ENCODE measurements at regions not wholly inside any gene's neighbourhood (a gene's known extent, or its start where the extent isn't known, plus 50 kb on each side); places are given as distances from the start of the nearest gene placed in this dataset.

- TF ChIP-seq POLR2AphosphoS5 (IDR thresholded peaks at IDR 0.05; ENCODE audit: low read depth, low read length) (no peak), POLR2A (IDR thresholded peaks at IDR 0.05; ENCODE audit: low read depth, low read length) (no peak), POU2F2 (IDR thresholded peaks at IDR 0.05; ENCODE audit: low read depth, low read length) (no peak), TAF1 (IDR thresholded peaks at IDR 0.05; ENCODE audit: low read depth, low read length) (no peak)
Observed at GRCh38 chr11:87444993-87445392, 407.3 kb downstream of the TMEM135 start.
